OCI-LY3 (cell line): ENCODE measurements at regions not wholly inside any gene's neighbourhood (a gene's known extent, or its start where the extent isn't known, plus 50 kb on each side); places are given as distances from the start of the nearest gene placed in this dataset.

ENCODE experiments used
- EZH2phosphoT487 ChIP-seq: fragments of 200-600 bp; shearing (Covaris generic); IDR thresholded peaks from 2 replicates; pipeline ENCODE4 v1.6.1; 2018; ENCODE audit warnings: antibody characterized with exemption, mixed run types, low read depth
- TF ChIP-seq, protein P1 (sequence below): fragments of 200-600, 300-600 bp; sonication (generic); IDR thresholded peaks from 2 replicates; pipeline ENCODE4 v1.5.1; 2014; ENCODE audit warnings: antibody characterized with exemption, low read length, low read depth

DNA sequence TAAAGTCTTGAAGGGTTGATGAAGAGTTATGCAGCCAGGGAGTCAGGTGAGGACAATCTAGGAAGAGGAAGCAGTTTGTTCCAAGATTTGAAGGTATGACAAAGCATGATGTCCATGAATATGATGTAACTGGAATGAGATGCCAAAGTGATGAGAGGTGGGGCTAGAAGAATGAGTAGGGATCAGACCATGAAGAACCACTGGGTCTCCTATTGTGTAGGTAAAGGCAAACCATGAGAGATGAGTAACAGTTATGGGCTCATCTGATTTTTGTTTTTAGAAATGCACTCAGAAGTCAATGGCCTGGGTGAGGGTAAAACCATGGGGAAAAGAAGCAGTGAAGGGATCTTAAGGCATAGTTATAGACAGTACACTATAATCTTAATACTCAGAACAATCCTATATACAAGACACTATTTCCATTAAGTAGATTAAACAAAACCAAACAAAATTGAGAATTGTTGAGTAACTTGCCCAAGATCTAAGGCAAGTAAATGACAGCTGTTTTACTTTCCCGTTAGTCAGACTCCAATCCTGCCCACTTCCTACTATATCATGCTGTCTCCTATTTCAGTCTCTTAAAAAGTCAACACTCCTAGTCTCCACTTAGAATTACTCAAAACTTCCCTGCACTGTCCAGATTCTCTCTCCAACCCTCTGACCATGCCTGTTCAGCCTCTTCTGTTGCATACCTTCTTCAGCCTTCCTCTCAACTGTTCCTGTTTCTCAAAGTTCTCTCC lies 393.8 kb upstream of the MEF2C start:
- TF ChIP-seq, protein P1, sequence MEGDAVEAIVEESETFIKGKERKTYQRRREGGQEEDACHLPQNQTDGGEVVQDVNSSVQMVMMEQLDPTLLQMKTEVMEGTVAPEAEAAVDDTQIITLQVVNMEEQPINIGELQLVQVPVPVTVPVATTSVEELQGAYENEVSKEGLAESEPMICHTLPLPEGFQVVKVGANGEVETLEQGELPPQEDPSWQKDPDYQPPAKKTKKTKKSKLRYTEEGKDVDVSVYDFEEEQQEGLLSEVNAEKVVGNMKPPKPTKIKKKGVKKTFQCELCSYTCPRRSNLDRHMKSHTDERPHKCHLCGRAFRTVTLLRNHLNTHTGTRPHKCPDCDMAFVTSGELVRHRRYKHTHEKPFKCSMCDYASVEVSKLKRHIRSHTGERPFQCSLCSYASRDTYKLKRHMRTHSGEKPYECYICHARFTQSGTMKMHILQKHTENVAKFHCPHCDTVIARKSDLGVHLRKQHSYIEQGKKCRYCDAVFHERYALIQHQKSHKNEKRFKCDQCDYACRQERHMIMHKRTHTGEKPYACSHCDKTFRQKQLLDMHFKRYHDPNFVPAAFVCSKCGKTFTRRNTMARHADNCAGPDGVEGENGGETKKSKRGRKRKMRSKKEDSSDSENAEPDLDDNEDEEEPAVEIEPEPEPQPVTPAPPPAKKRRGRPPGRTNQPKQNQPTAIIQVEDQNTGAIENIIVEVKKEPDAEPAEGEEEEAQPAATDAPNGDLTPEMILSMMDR = no peak
- TF ChIP-seq EZH2phosphoT487 = no peak
